ENCODE measurements at regions not wholly inside any gene's neighbourhood (a gene's known extent, or its start where the extent isn't known, plus 50 kb on each side); places are given as distances from the start of the nearest gene placed in this dataset.

DNA sequence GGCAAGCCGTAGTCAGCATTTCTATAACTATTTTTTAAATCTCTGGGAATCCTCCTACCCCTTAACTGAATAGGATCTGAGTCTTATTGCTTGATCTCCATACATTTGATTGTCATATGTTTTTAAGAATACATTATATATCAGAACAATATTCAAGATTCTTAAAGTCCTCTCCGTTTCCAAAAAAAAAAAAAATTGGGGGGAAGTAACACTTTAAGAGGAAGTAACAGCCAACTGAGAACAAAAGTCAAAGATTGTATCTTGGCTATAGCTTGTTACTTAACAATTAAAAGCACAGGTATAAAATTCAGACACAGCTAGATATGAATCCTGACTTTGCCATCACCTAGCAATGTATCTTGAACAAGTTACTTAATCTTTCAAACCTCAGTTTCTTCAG, 169.9 kb upstream of the ADO start:
- DNase-seq: no peak

DNA sequence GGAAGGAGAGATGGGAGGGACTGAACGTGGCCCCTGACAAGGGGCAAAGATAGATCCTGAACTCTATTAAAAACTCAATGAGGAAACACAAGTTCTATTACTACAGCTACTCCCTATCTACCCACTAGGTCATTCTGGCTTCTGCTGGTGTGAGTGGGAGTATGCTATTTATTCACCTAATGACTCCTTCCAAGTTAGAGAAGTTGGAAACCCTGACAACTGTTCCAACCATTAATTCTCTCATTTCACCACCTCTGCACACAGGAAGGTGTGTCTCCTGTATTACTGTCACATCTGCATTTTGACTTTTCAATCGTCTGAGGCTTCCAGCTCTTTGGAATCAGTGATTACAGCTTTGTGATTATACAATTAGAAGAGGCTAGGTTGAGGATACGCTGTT, 169.4 kb upstream of the ADO start:
- no peak for DNase-seq

DNA sequence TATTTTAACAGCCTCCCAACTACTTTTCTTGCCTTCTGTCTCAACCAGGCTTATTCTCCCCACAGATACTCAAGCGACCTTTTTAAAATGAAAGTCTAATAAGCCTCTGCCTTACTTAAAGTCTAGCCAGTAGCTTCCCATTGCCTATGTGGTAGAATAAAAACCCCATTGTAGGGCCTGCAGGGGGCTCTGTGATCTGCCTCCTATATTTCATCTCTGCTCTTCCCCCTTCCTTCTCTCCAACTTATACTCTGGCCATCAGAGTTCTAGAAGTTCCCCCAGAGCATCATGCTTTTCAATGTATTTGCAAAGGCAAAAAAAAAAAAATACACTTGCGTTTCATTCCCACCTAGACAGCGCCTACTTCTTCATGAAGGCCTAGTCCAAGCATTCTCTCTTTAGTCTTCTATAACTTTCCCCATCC, 167.7 kb upstream of the ADO start:
- no peak for DNase-seq

DNA sequence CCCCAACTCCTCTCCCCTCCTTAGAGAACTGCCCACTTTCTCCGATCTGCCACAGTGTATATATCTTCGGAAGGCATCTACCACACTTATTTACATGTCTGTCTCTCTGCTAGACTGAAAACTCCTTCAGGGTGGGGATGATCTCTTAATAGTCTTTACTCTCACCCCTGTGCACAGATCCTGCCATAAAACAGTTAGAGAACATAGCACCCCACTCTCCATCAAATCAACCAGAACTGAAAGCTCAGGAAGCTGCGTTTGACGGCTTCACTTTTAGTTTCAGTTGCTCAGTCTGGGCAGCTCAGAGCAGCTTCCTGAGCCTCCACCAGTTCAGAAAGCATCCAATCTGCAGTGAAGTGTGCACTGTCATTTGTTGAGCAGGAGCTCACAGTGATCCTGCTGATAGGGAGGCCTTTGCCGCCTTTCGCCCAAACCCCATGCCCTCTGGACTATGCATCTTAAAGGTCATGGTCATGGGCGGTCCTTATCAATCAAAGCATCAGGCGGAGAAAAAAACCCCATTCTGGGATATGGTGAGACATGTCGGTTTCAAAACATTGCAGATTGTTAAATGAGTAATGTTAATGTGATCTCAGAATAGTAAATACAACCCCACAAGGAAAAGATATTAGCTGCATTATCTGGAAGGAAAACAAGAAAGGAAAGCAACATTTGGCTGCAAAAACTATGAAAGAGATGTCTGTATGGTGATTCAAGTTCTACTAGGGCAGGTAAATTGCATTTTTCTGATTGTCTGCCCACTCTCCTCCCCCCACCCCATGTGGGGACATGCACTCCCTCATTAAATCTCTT, 167.1 kb upstream of the ADO start:
- DNase-seq: peak; percentile 78

DNA sequence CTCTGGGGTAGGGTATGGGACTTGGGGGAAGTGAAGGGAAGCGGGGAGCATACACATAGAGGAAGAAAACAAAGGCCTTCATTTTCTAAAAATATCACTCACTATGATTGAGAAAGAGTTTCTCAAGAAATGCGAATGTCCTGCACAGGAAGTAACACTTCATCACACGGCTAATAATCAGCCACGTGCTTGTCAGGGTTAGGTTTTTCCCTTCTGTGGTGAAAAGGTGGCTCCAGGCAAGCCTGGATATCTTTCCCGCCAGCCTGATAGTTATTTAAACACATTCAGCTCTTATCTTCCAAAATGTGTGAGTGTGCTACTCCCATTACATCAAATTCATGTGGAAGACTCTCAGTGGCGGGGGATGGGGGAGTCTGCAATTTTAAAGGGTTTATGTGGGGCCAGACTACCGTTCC, 166.4 kb upstream of the ADO start:
- no peak for DNase-seq

- no peak for DNase-seq
Measured at GRCh38 chr10:62639144-62639543, 165.4 kb upstream of the ADO start.

DNA sequence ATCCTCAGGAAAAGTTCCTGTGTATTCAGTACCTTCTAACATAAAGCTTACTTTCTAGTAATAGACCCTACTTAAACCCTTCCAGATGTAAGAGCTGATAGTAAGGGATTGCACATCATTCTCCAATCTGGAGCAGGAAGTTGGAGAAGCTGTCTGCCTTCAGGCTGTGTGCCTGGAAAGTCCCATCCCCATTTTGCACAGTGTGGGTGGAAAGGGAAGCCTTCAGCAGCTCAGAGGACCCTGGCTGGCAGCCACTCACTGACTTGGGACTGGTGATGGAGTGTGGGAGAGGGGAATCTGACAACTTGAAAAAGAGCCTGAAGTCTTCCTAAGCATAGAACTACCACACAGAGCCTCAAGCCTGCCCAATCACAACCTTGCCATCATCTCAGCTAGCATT, 164.1 kb upstream of the ADO start:
- DNase-seq: no peak

DNA sequence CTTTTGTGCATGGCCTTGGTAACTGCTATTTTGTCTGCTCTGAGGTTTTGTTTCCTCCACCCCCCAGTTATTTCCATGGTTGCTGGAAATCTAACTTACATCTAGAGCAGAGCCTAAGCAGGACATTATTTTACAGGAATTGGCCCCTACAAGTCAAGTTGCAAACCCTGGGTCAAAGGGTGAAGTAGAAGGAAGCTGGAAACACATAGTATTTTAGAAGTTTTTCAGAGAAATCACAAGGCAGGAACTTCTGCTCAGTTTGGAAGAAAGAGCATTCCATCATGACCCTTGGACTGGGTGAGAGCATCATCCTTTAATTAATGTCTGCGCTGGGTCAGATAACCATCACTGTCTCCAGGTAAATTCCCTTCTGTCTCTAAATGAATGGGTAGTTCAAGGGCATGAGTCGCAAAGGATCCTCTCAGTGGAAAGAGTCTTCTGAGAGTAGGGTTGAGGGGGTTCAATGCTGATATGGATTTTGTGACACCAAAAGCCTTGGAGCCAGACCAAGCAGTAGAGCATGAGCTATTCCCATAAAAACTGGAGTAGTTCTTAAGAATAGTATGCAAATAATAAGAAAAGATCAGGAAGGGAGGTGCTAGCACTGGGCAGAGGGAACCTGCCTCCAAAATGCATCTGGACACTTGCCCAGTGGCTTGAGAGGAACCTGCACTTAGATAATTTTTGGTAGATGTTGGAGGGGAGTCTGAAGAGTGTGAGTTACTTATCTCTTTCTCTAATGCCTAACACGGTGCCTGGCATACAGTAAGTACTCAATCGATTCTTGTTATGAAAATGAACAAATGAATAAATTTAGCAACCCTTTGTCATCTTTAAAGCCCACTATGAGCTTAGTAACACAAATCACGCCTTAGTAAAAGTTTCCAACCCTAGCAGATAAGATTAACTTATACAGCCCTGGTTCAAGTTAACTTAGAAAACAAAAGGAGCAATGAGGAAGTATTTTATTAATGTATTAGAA, 160.6 kb upstream of the ADO start:
- DNase-seq: no peak

- DNase-seq: peak; percentile 36
Measured at GRCh38 chr10:62647375-62648092, 157.0 kb upstream of the ADO start.

DNA sequence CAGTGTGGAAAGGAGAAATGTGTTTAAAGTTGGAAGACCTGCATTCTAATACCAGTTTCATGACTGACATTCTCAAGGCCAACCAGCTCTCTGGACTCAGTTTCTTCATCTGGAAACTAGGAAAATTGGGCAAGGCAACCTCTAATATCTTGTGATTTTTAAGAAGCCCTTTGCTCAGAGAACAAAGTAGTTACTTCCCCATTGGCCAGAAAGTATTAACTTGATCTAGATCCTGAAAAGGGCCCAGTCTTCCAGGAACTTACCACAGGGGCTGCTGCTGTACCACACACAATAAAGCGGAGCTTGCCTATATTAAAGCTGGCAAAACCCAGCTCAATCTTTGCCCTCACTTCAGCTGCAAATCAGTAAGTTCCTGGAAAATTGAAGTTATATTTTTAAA, 155.6 kb upstream of the ADO start:
- DNase-seq: no peak

- no peak for DNase-seq
Measured at GRCh38 chr10:62650411-62650810, 154.1 kb upstream of the ADO start.

DNA sequence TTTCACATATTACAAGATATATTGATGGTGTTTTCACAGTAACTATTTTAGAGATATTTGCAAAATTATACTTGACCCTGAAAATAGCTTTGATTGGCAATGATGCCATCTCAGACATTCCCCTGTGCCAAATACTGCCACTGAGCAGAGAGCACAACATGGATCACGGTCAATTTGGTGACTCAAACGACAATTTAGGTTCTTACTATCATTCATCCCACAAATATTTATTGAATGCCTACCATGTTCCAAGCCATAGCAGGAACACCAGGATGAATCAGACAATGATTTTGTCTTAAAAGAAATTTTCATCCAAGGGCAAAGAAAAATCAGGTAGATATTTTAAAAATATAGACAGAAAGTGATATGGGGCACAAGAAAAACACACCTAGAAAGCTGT, 153.2 kb upstream of the ADO start:
- DNase-seq: no peak

DNA sequence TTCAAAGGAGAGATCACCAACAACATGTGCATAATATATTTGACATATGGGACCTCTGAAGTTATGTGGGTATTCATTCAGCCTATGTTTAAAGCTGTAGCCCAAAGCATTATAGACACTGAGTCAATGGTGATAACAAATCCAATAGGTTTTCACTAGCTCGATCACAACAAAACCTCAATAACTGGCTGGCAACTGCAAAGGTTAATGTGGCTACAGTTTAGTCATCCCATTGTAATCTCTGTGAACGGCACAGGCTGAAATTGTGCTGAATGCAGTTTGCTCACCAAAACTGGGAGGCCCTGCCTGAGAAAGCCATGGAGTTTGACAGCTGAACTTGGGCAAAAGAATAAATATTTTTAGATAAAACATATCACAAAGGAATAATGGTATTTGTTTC, 152.4 kb upstream of the ADO start:
- no peak for DNase-seq

GRCh38 chr10:62652564-62652963, 152.0 kb upstream of the ADO start:
- no peak for DNase-seq

GRCh38 chr10:62653254-62653653, 151.3 kb upstream of the ADO start:
- no peak for DNase-seq

DNA sequence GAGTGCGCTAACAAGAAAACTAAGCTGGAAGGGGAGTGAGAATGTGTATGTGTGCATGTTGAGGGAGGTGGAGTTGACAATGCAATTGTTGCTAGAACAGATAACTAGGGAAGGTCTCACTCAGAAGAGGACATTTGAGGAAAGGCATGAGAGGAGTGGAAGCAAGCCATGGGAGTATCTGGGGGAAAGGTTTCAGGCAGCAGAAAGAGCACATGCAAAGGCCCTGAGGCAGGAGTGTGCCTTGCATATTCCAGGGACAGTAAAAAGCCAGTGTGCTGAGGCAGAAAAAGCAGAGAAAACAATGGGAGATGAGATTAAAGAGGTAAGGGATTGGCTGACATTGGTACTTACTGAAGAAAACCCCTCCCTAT, 149.6 kb upstream of the ADO start:
- no peak for DNase-seq

DNA sequence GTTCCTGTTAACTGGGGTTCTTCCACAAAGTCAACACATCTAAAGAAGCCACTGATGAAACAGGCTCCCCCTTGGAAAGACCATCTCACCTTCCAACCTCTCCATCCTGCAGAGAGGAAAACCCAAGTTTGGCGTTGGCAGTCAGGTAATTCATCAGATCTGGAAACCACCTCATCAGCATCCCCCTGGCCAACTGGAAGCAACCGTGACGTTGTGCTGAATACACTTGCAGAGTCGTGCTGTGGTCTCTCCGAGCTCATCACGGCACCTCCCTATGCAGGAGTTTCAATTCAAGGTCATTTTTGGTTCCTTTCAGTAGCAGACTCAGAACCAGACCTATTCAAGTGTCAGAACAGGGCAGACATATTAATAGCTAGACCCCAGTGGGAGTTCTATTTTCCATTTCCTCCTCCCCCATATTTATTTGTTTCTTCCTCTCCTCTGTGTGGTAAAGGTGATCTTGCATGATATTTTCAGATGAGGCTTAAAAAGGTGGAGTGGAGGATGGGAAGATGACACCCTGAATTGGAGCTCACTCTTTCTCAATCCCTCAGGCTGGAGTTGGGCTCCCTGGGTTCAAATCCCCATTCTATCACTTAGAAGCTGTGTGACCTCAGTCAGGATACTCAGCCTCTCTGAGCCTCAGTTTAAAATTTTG, 149.1 kb upstream of the ADO start:
- peak; percentile 41 for DNase-seq

- no peak for DNase-seq
Measured at GRCh38 chr10:62657244-62657835, 147.2 kb upstream of the ADO start.

- no peak for DNase-seq
Measured at GRCh38 chr10:62658516-62658915, 146.0 kb upstream of the ADO start.

DNA sequence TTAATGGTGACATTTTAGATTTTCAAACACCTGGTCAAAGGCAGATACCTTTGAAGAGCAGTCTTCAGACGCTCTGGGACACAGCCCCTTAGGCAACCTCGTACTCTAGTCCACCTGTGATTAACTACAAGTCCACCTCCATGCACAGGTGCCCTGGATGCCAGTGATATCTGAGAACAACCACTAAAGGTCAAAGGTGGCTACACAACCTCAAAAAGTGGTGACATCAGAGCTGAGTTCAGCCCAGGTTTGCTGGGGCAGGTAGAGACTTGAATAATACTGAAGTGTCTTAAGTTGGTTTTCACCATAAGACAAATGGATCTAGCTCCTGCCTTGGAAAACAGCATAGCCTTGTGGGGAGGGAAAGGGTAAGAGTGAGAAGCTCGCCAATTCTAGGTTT, 143.4 kb upstream of the ADO start:
- DNase-seq: no peak

DNA sequence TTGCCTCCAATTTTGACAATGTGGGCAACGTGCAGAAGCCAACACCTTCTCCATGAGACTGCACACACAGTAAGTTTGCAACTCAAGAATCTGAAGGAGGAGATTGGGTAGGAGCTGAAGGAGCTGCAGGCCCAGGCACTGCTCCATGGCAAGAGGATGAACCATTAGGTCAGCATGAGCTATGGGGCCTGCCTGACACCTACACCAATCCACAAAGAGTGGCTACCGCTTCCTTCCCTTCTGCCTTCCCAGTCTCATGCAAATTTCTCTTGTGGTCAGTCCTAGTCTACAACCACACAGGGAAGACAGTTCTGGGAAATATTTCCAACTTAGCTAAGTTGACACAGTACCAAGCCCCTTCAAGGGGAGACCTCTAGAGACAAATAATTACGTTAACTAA, 142.0 kb upstream of the ADO start:
- DNase-seq: no peak

DNA sequence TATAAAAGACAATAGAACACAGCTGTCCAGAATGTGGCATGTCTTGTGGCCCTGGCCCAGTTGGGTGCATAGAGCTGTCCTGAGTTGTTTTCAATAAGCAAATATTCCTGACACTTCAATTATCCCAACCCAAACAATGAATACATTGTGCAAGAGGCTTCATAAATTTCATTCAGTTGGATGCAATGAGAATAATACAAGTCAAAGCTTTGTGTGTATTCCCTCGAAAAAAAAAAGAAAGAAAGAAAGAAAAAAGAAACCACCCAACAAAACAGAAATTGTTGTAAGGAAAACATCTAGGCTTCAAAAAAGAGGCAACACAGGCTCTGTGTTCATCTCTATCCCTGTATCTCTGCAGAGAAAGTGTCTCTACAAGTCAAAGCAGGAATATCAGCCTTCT, 138.7 kb upstream of the ADO start:
- DNase-seq: no peak
